ENCODE measurements at regions not wholly inside any gene's neighbourhood (a gene's known extent, or its start where the extent isn't known, plus 50 kb on each side); places are given as distances from the start of the nearest gene placed in this dataset.
"Not testable (repeated sequence)": the region's sequence is repeated elsewhere in the genome, so short reads cannot be mapped to it uniquely, and the experiment has no call there.

GRCh38 chr11:26878959-26879581, 114.8 kb upstream of the FIBIN start:
- no peaks in the 10 kb centered on the region for H3K79me2 ChIP-seq (ENCODE audit: insufficient read depth, low read length)
- DNase-seq (ENCODE audit: low read depth, low spot score) (no peak), ATAC-seq (no peak)
- intact Hi-C loops (cut with micrococcal nuclease) = no loop called here
- H3K27ac ChIP-seq (ENCODE audit: low read depth, low read length) = no peak overlapping the region
- BruUV-seq (replicated peaks) = no TSS peak
- no peak overlapping the region for H2AFZ ChIP-seq (ENCODE audit: low read depth, low read length, poor library complexity, severe bottlenecking)
- ChIA-PET POLR2A (no interaction called here), RAD21 (ENCODE audit: low non-redundant PET in 1 of 2, low total read pairs in 2 of 2, uncharacterized antibody in 2 of 2, unreplicated experiment in 2 of 2) (no interaction called here), CTCF (no interaction called here)
- H3K4me1 ChIP-seq (ENCODE audit: control insufficient read depth in 1 of 2, insufficient read depth in 2 of 2, low read length in 2 of 2) = no peaks in the 10 kb centered on the region
- no peak overlapping the region for H3K4me2 ChIP-seq (ENCODE audit: low read length)
- no peak for TF ChIP-seq POLR2A (IDR thresholded peaks at IDR 0.05; ENCODE audit: borderline replicate concordance, extremely low read depth, insufficient read depth, insufficient read length)
- H3K36me3 ChIP-seq (ENCODE audit: control insufficient read depth in 1 of 2, insufficient read depth in 2 of 2, low read length in 2 of 2) = no peaks in the 10 kb centered on the region
- H3K4me3 ChIP-seq (replicated peaks in 1 of 2; ENCODE audit: low read depth in 1 of 2, low read length in 2 of 2) = no peak overlapping the region
- no peaks in the 10 kb centered on the region for H3K27me3 ChIP-seq (ENCODE audit: insufficient read depth, low read length)
- H3K9me3 ChIP-seq (ENCODE audit: control insufficient read depth in 1 of 2, insufficient read depth in 1 of 2, low read depth in 1 of 2, low read length in 2 of 2) = peaks cover 0 to 8% of the 10 kb centered on the region in 2 experiments; a peak in 1 of 4 replicates
- H3K9ac ChIP-seq (ENCODE audit: low read length) = no peak overlapping the region
- H3K9me2 ChIP-seq (ENCODE audit: insufficient read depth) = no peaks in the 10 kb centered on the region
- no peaks in the 10 kb centered on the region for H4K20me1 ChIP-seq (ENCODE audit: insufficient read depth)

GRCh38 chr11:26882363-26882880, 111.5 kb upstream of the FIBIN start:
- RAD21 ChIA-PET (ENCODE audit: low non-redundant PET in 1 of 2, low total read pairs in 2 of 2, uncharacterized antibody in 2 of 2, unreplicated experiment in 2 of 2); intact Hi-C loops (cut with micrococcal nuclease); H2AFZ ChIP-seq (ENCODE audit: low read depth, low read length, poor library complexity, severe bottlenecking); DNase-seq (ENCODE audit: low read depth, low spot score); H3K27ac ChIP-seq (ENCODE audit: low read depth, low read length); H3K36me3 ChIP-seq (ENCODE audit: control insufficient read depth in 1 of 2, insufficient read depth in 2 of 2, low read length in 2 of 2); H3K9ac ChIP-seq (ENCODE audit: low read length); POLR2A ChIA-PET; ATAC-seq; BruUV-seq (replicated peaks); H3K79me2 ChIP-seq (ENCODE audit: insufficient read depth, low read length); H3K4me1 ChIP-seq (ENCODE audit: control insufficient read depth in 1 of 2, insufficient read depth in 2 of 2, low read length in 2 of 2); H3K4me2 ChIP-seq (ENCODE audit: low read length); H3K9me2 ChIP-seq (ENCODE audit: insufficient read depth); H3K27me3 ChIP-seq (ENCODE audit: insufficient read depth, low read length); H4K20me1 ChIP-seq (ENCODE audit: insufficient read depth); CTCF ChIA-PET; H3K9me3 ChIP-seq (ENCODE audit: control insufficient read depth in 1 of 2, insufficient read depth in 1 of 2, low read depth in 1 of 2, low read length in 2 of 2); H3K4me3 ChIP-seq (replicated peaks in 1 of 2; ENCODE audit: low read depth in 1 of 2, low read length in 2 of 2): not testable (repeated sequence)

GRCh38 chr11:26891501-26891900, 102.4 kb upstream of the FIBIN start:
- BruUV-seq (replicated peaks) = no TSS peak
- H3K79me2 ChIP-seq (ENCODE audit: insufficient read depth, low read length) = no peaks in the 10 kb centered on the region
- ATAC-seq = no peak
- no peaks in the 10 kb centered on the region for H3K9me2 ChIP-seq (ENCODE audit: insufficient read depth)
- no peaks in the 10 kb centered on the region for H3K36me3 ChIP-seq (ENCODE audit: control insufficient read depth in 1 of 2, insufficient read depth in 2 of 2, low read length in 2 of 2)
- no peaks in the 10 kb centered on the region for H4K20me1 ChIP-seq (ENCODE audit: insufficient read depth)
- H3K27ac ChIP-seq (ENCODE audit: low read depth, low read length) = no peak overlapping the region
- no peak for DNase-seq (ENCODE audit: low read depth, low spot score)
- H3K27me3 ChIP-seq (ENCODE audit: insufficient read depth, low read length) = no peaks in the 10 kb centered on the region
- ChIA-PET RAD21 (ENCODE audit: low non-redundant PET in 1 of 2, low total read pairs in 2 of 2, uncharacterized antibody in 2 of 2, unreplicated experiment in 2 of 2) (no interaction called here), POLR2A (no interaction called here), CTCF (no interaction called here)
- no peak overlapping the region for H2AFZ ChIP-seq (ENCODE audit: low read depth, low read length, poor library complexity, severe bottlenecking)
- peaks cover 0 to 3% of the 10 kb centered on the region in 2 experiments; a peak in 1 of 4 replicates for H3K9me3 ChIP-seq (ENCODE audit: control insufficient read depth in 1 of 2, insufficient read depth in 1 of 2, low read depth in 1 of 2, low read length in 2 of 2)
- H3K4me1 ChIP-seq (ENCODE audit: control insufficient read depth in 1 of 2, insufficient read depth in 2 of 2, low read length in 2 of 2) = no peaks in the 10 kb centered on the region
- intact Hi-C loops (cut with micrococcal nuclease) = no loop called here
- H3K4me2 ChIP-seq (ENCODE audit: low read length) = no peak overlapping the region
- no peak overlapping the region for H3K4me3 ChIP-seq (replicated peaks in 1 of 2; ENCODE audit: low read depth in 1 of 2, low read length in 2 of 2)
- TF ChIP-seq MAX (IDR thresholded peaks at IDR 0.05) (no peak), ELF1 (IDR thresholded peaks at IDR 0.05; ENCODE audit: borderline replicate concordance, low read depth) (no peak), FOSL1 (IDR thresholded peaks at IDR 0.05; ENCODE audit: low read depth) (no peak), RAD21 (IDR thresholded peaks at IDR 0.05; ENCODE audit: low read depth) (no peak)
- H3K9ac ChIP-seq (ENCODE audit: low read length) = no peak overlapping the region

Measured in HCT116 (cell line).